ENCODE measurements at regions not wholly inside any gene's neighbourhood (a gene's known extent, or its start where the extent isn't known, plus 50 kb on each side); places are given as distances from the start of the nearest gene placed in this dataset.

- TF ChIP-seq ZNF462 (CRISPR knock-in tag; IDR thresholded peaks at IDR 0.05) (no peak), CTCF (conservative IDR thresholded peaks at IDR 0.05; ENCODE audit: low read depth in 2 of 2) (no peak)
These were observed 75.3 kb downstream of the INHBB start (continued) for GRCh38 chr2:120421126-120421829.

GRCh38 chr2:120421830-120422175 lies 75.9 kb downstream of the INHBB start:
- Histone ChIP-seq H3K79me2 (replicated peaks; ENCODE audit: insufficient read depth) (no peaks in the 10 kb centered on the region), H3K4me2 (no peak overlapping the region), H3K4me1 (ENCODE audit: insufficient read depth) (no peaks in the 10 kb centered on the region), H3K27ac (ENCODE audit: low read depth) (no peak overlapping the region), H3K36me3 (ENCODE audit: insufficient read depth) (no peaks in the 10 kb centered on the region), H2AFZ (no peak overlapping the region), H4K20me1 (replicated peaks; ENCODE audit: insufficient read depth) (no peaks in the 10 kb centered on the region), H3K27me3 (ENCODE audit: insufficient read depth) (no peaks in the 10 kb centered on the region), H3K4me3 (no peak overlapping the region), H3K9me2 (ENCODE audit: insufficient read depth) (no peaks in the 10 kb centered on the region), H3F3A (replicated peaks; ENCODE audit: low read depth) (no peaks in the 10 kb centered on the region)
- H3K9me3 Mint-ChIP-seq = no peaks in the 10 kb centered on the region
- peaks cover 18% of the 10 kb centered on the region for H3K27me3 Mint-ChIP-seq (ENCODE audit: insufficient read depth, low read depth, poor library complexity)
- no peaks in the 10 kb centered on the region for H3K36me3 Mint-ChIP-seq (ENCODE audit: low read depth)
- peak; percentile 26; the same call in 2 of the 3 replicates for ATAC-seq
- no peak for DNase-seq (ENCODE audit: low spot score)
- H3K4me1 Mint-ChIP-seq = peaks cover 4% of the 10 kb centered on the region
- H3K27ac Mint-ChIP-seq = no peak overlapping the region
- H3K4me3 Mint-ChIP-seq = no peak overlapping the region
- TF ChIP-seq NANOG (IDR thresholded peaks at IDR 0.05; ENCODE audit: borderline replicate concordance) (no peak), EZH2 (IDR thresholded peaks at IDR 0.05; ENCODE audit: low read depth, unreplicated experiment) (no peak), ZNF462 (CRISPR knock-in tag; IDR thresholded peaks at IDR 0.05) (no peak), STAT1 (IDR thresholded peaks at IDR 0.05; ENCODE audit: unreplicated experiment) (no peak), ETS1 (IDR thresholded peaks at IDR 0.05) (no peak)
